ENCODE measurements at regions not wholly inside any gene's neighbourhood (a gene's known extent, or its start where the extent isn't known, plus 50 kb on each side); places are given as distances from the start of the nearest gene placed in this dataset.

DNA sequence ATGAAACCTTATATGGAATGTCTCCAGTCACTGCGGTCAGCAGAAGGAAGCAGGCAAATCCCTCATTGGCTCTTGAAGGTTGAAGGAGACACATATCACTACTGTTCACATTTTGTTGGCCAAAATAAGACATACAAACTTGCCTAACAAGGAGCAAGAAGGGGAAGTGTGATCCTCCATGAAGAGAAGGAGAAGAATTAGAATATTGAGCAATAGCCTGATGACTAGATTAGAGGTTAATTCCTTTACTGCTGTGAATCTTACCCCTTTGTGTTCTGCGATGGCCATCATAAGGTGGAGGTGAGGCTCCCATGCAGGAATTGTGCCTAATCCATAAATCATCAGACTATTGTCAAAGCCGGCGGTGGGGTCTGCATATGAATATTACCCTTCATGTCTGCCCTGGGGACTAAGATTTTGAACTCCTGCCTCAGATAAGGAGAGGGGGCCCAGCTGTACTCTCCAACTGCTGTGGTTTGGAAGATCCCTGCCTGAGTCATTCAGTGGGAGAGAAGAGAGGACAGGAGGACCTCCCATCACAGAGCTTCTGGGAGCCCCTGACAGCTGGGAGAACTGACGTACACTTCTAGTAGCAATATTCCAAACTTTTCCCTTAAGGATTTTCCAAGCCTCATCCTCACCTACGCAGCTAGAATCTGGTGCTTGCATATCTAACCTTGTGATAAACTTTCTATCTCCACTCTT, 398.5 kb downstream of the REEP3 start:
- TF ChIP-seq POLR2A (IDR thresholded peaks at IDR 0.05; ENCODE audit: low read depth, low read length) = no peak
- no peak for TF ChIP-seq TAF1 (IDR thresholded peaks at IDR 0.05; ENCODE audit: borderline replicate concordance, low read depth, low read length)

Measured in GM12892 (cell line).